DOHH2 (cell line): ENCODE measurements at regions not wholly inside any gene's neighbourhood (a gene's known extent, or its start where the extent isn't known, plus 50 kb on each side); places are given as distances from the start of the nearest gene placed in this dataset.

Experiments
- H3F3A ChIP-seq: fragments of 200-600 bp; sonication (generic), shearing (Covaris generic); 2 replicates; pipeline ENCODE4 v1.6.0; 2016; ENCODE audit warnings: antibody characterized with exemption, mild to moderate bottlenecking; ENCODE audit not compliant: control insufficient read depth, insufficient read depth
- H3K27ac ChIP-seq: fragments of 200-600 bp; sonication (generic); 2 replicates; pipeline ENCODE4 v1.5.1; 2014; ENCODE audit warnings: low read depth, mild to moderate bottlenecking, low read length, moderate library complexity
- H3K27me3 ChIP-seq: fragments of 200-600 bp; sonication (generic); 2 replicates; pipeline ENCODE4 v1.6.1; 2014; ENCODE audit warnings: mild to moderate bottlenecking, low read length, mixed read lengths; ENCODE audit not compliant: control insufficient read depth
- H3K36me3 ChIP-seq: fragments of 200-600 bp; sonication (generic); 2 replicates; pipeline ENCODE4 v1.6.1; 2014; ENCODE audit warnings: mild to moderate bottlenecking, low read length, moderate library complexity, mixed read lengths; ENCODE audit not compliant: control insufficient read depth
- H3K4me1 ChIP-seq: fragments of 200-600 bp; sonication (generic); 2 replicates; pipeline ENCODE4 v1.6.1; 2014; ENCODE audit warnings: mild to moderate bottlenecking, low read length, mixed read lengths; ENCODE audit not compliant: control insufficient read depth
- H3K4me2 ChIP-seq: fragments of 200-600 bp; sonication (generic); 2 replicates; pipeline ENCODE4 v1.6.0; 2014; ENCODE audit warnings: mild to moderate bottlenecking, low read length, moderate library complexity
- H3K4me3 ChIP-seq: fragments of 200-600 bp; sonication (generic); 2 replicates; pipeline ENCODE4 v1.5.1; 2014; ENCODE audit warnings: mild to moderate bottlenecking, low read length, mixed read lengths
- H3K79me2 ChIP-seq: fragments of 200-600 bp; sonication (generic); 2 replicates; pipeline ENCODE4 v1.6.1; 2014; ENCODE audit warnings: mild to moderate bottlenecking, low read length, mixed read lengths; ENCODE audit not compliant: control insufficient read depth
- H3K9me2 ChIP-seq: fragments of 200-600 bp; sonication (generic); replicated peaks from 2 replicates; pipeline ENCODE4 v1.6.1; 2014; ENCODE audit warnings: mild to moderate bottlenecking, low read length, mixed read lengths; ENCODE audit not compliant: control insufficient read depth
- H3K9me3 ChIP-seq: fragments of 200-600 bp; sonication (generic); 2 replicates; pipeline ENCODE4 v1.6.1; 2014; ENCODE audit warnings: antibody characterized with exemption, low read length, mixed read lengths; ENCODE audit not compliant: control insufficient read depth, insufficient read depth
- H4K20me1 ChIP-seq: fragments of 200-600 bp; sonication (generic); 2 replicates; pipeline ENCODE4 v1.6.0; 2014; ENCODE audit warnings: low read depth, mild to moderate bottlenecking, antibody characterized with exemption, low read length, moderate library complexity; ENCODE audit not compliant: control insufficient read depth, insufficient read depth
- EZH2phosphoT487 ChIP-seq: fragments of 200-600 bp; sonication (generic); IDR thresholded peaks from 2 replicates; pipeline ENCODE4 v1.6.1; 2017; ENCODE audit warnings: borderline replicate concordance, mild to moderate bottlenecking, antibody characterized with exemption, low read length, moderate library complexity, mixed read lengths
- TF ChIP-seq, protein P1 (sequence below): fragments of 200-600 bp; sonication (generic); IDR thresholded peaks from one replicate; pipeline ENCODE4 v1.5.1; 2014; ENCODE audit warnings: antibody characterized with exemption, mild to moderate bottlenecking, low read depth, low read length; ENCODE audit not compliant: poor library complexity, severe bottlenecking

DNA sequence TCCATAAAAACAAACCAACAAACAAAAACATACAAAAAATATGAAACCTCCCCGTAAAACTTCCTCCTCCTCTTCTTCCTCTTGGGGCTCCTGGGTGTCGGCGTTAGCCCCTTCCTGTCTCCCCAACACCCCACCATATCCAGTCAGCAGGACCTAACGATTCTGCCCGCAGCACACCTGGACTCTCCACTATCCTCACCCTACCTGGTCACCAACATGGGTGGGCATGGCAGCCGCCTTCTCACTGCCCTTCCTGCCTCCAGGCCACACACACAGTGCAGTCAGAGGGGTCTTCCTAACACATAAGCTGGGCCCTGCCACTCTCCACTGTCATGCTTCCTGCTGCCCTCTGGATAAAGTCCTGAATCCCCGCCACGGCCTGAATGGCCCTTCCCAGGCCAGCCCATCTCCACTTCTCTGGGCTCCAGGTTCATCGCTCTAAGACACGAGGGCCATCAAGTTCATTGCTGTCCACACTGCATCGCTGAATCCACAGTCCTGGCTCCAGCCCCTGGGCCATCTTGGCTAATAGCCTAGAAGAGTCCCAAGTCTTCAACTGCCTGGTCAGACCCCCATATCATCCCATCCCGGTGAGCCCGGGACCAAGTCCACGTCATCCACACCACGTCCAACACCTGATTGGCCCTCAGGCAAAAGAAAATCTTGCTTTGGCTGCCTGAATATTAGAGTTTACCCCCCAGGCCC, 76.2 kb downstream of the IGLL1 start:
- Histone ChIP-seq H4K20me1 (no peaks in the 10 kb centered on the region), H3K4me2 (no peak overlapping the region), H3K36me3 (no peaks in the 10 kb centered on the region), H3K27me3 (no peaks in the 10 kb centered on the region), H3K4me3 (no peak overlapping the region), H3K79me2 (no peaks in the 10 kb centered on the region), H3K4me1 (peaks cover 12% of the 10 kb centered on the region), H3K27ac (no peak overlapping the region), H3K9me2 (no peaks in the 10 kb centered on the region), H3K9me3 (no peaks in the 10 kb centered on the region), H3F3A (no peaks in the 10 kb centered on the region)
- TF ChIP-seq, protein P1, sequence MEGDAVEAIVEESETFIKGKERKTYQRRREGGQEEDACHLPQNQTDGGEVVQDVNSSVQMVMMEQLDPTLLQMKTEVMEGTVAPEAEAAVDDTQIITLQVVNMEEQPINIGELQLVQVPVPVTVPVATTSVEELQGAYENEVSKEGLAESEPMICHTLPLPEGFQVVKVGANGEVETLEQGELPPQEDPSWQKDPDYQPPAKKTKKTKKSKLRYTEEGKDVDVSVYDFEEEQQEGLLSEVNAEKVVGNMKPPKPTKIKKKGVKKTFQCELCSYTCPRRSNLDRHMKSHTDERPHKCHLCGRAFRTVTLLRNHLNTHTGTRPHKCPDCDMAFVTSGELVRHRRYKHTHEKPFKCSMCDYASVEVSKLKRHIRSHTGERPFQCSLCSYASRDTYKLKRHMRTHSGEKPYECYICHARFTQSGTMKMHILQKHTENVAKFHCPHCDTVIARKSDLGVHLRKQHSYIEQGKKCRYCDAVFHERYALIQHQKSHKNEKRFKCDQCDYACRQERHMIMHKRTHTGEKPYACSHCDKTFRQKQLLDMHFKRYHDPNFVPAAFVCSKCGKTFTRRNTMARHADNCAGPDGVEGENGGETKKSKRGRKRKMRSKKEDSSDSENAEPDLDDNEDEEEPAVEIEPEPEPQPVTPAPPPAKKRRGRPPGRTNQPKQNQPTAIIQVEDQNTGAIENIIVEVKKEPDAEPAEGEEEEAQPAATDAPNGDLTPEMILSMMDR = no peak
- TF ChIP-seq EZH2phosphoT487 = no peak

DNA sequence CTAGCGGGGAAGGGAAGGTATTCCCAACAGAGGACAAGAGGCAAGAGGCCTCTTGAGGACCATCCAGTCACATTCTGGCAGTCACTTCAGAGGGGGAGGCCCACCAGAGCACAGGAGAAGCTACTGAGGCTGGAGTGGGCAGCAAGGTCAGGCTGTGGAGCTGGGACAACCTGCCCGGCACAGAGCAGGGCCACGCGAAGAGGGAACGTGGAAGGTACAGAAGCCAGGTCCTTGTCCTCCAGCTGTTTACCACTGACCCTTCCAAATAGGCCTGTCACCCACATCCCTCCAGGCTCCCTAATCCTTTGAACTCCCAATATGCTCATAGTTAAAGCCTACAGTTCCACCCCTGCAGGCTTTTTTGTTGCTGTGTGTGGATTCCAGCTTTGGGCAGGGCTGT, 76.9 kb downstream of the IGLL1 start:
- Histone ChIP-seq H3K27me3 (no peaks in the 10 kb centered on the region), H3K4me3 (no peak overlapping the region), H3F3A (no peaks in the 10 kb centered on the region), H3K36me3 (no peaks in the 10 kb centered on the region), H3K27ac (no peak overlapping the region), H3K79me2 (no peaks in the 10 kb centered on the region), H3K4me1 (peaks cover 12% of the 10 kb centered on the region), H3K9me3 (no peaks in the 10 kb centered on the region), H3K4me2 (no peak overlapping the region), H4K20me1 (no peaks in the 10 kb centered on the region), H3K9me2 (no peaks in the 10 kb centered on the region)
- no peak for TF ChIP-seq EZH2phosphoT487
- TF ChIP-seq, protein P1 = no peak

DNA sequence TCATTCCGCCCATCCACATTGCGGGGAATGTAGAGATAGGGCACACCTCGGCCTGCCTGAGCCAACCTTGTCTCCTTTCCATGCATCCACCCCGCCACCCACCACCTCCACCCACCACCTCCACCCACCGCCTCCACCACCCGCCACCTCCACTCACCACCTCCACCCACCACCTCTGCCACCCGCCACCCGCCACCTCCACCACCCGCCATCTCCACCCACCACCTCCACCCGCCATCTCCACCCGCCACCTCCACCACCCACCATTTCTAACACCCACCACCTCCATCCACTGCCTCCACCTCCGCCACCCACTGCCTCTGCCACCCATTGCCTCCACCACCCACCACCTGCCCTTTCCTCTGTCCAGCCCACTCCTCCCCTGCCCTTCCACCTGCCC, 78.4 kb downstream of the IGLL1 start:
- Histone ChIP-seq H3K36me3 (no peaks in the 10 kb centered on the region), H3K27me3 (no peaks in the 10 kb centered on the region), H3K27ac (no peak overlapping the region), H3K4me3 (no peak overlapping the region), H3K4me1 (peaks cover 12% of the 10 kb centered on the region), H3F3A (no peaks in the 10 kb centered on the region), H3K9me2 (no peaks in the 10 kb centered on the region), H3K9me3 (no peaks in the 10 kb centered on the region), H3K79me2 (no peaks in the 10 kb centered on the region), H4K20me1 (no peaks in the 10 kb centered on the region), H3K4me2 (no peak overlapping the region)
- TF ChIP-seq, protein P1 = no peak
- TF ChIP-seq EZH2phosphoT487 = no peak
